OCI-LY1 (cell line): ENCODE measurements at regions not wholly inside any gene's neighbourhood (a gene's known extent, or its start where the extent isn't known, plus 50 kb on each side); places are given as distances from the start of the nearest gene placed in this dataset.

Experiments used
- EZH2 ChIP-seq: fragments of 200-600 bp; sonication (generic), shearing (Covaris generic); IDR thresholded peaks from 2 replicates; pipeline ENCODE4 v1.8.0; 2017; ENCODE audit warnings: borderline replicate concordance, mixed run types, mild to moderate bottlenecking, antibody characterized with exemption, low read length, moderate library complexity, mixed read lengths
- TF ChIP-seq, protein P1 (sequence below): fragments of 200-600 bp; sonication (generic), shearing (Covaris generic); IDR thresholded peaks from 2 replicates; pipeline ENCODE4 v1.5.1; 2017; ENCODE audit warnings: mild to moderate bottlenecking, antibody characterized with exemption, low read length, moderate library complexity, mixed read lengths

DNA sequence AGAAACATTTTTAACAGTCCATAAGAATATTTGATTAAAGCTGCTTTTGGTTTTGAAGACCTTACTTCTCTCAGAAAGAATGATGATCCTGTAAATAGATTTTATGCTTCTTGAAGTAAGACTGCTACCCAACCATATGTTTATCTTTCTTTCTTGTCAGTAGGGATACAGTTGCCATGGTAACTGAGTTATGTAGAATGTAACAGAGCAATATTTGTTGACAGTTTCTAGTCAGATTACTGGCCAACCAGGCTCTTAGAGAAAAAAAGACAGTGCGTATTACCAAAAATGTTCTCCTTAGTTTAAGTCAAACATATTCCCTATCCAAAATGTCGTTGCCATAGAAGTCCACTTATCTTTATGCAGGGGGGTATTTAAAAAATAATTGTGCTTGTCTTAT is 456.8 kb downstream of the PRR32 start:
- no peak for TF ChIP-seq EZH2
- TF ChIP-seq, protein P1, sequence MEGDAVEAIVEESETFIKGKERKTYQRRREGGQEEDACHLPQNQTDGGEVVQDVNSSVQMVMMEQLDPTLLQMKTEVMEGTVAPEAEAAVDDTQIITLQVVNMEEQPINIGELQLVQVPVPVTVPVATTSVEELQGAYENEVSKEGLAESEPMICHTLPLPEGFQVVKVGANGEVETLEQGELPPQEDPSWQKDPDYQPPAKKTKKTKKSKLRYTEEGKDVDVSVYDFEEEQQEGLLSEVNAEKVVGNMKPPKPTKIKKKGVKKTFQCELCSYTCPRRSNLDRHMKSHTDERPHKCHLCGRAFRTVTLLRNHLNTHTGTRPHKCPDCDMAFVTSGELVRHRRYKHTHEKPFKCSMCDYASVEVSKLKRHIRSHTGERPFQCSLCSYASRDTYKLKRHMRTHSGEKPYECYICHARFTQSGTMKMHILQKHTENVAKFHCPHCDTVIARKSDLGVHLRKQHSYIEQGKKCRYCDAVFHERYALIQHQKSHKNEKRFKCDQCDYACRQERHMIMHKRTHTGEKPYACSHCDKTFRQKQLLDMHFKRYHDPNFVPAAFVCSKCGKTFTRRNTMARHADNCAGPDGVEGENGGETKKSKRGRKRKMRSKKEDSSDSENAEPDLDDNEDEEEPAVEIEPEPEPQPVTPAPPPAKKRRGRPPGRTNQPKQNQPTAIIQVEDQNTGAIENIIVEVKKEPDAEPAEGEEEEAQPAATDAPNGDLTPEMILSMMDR, result no peak
